ENCODE measurements at regions not wholly inside any gene's neighbourhood (a gene's known extent, or its start where the extent isn't known, plus 50 kb on each side); places are given as distances from the start of the nearest gene placed in this dataset.

GRCh38 chr9:13608451-13608850, 329.0 kb upstream of the MPDZ start:
- H3K4me3 ChIP-seq (ENCODE audit: low read depth, low read length): no peak overlapping the region

GRCh38 chr9:13607481-13608441, 328.3 kb upstream of the MPDZ start:
- no peak overlapping the region for H3K4me3 ChIP-seq (ENCODE audit: low read depth, low read length)

GRCh38 chr9:13606586-13606985, 327.1 kb upstream of the MPDZ start:
- no peak overlapping the region for H3K4me3 ChIP-seq (ENCODE audit: low read depth, low read length)

- H3K4me3 ChIP-seq (ENCODE audit: low read depth, low read length): no peak overlapping the region
Observed at GRCh38 chr9:13603921-13604320, 324.4 kb upstream of the MPDZ start.

GRCh38 chr9:13598738-13599137, 319.2 kb upstream of the MPDZ start:
- no peak overlapping the region for H3K4me3 ChIP-seq (ENCODE audit: low read depth, low read length)

- H3K4me3 ChIP-seq (ENCODE audit: low read depth, low read length): no peak overlapping the region
Observed at GRCh38 chr9:13597427-13597826, 317.9 kb upstream of the MPDZ start.

GRCh38 chr9:13597004-13597403, 317.5 kb upstream of the MPDZ start:
- no peak overlapping the region for H3K4me3 ChIP-seq (ENCODE audit: low read depth, low read length)

- H3K4me3 ChIP-seq (ENCODE audit: low read depth, low read length): no peak overlapping the region
Observed at GRCh38 chr9:13596383-13596970, 317.0 kb upstream of the MPDZ start.

- no peak overlapping the region for H3K4me3 ChIP-seq (ENCODE audit: low read depth, low read length)
Observed at GRCh38 chr9:13590996-13591395, 311.5 kb upstream of the MPDZ start.

GRCh38 chr9:13589034-13589737, 309.7 kb upstream of the MPDZ start:
- no peak overlapping the region for H3K4me3 ChIP-seq (ENCODE audit: low read depth, low read length)

- no peak overlapping the region for H3K4me3 ChIP-seq (ENCODE audit: low read depth, low read length)
Observed at GRCh38 chr9:13588151-13589033, 308.9 kb upstream of the MPDZ start.

- H3K4me3 ChIP-seq (ENCODE audit: low read depth, low read length): no peak overlapping the region
Observed at GRCh38 chr9:13587571-13587970, 308.1 kb upstream of the MPDZ start.

GRCh38 chr9:13586587-13587374, 307.3 kb upstream of the MPDZ start:
- H3K4me3 ChIP-seq (ENCODE audit: low read depth, low read length): no peak overlapping the region

GRCh38 chr9:13580760-13581159, 301.3 kb upstream of the MPDZ start:
- no peak overlapping the region for H3K4me3 ChIP-seq (ENCODE audit: low read depth, low read length)

- no peak overlapping the region for H3K4me3 ChIP-seq (ENCODE audit: low read depth, low read length)
Observed at GRCh38 chr9:13580131-13580530, 300.6 kb upstream of the MPDZ start.

GRCh38 chr9:13576101-13576500, 296.6 kb upstream of the MPDZ start:
- no peak overlapping the region for H3K4me3 ChIP-seq (ENCODE audit: low read depth, low read length)

- no peak overlapping the region for H3K4me3 ChIP-seq (ENCODE audit: low read depth, low read length)
Observed at GRCh38 chr9:13575558-13575957, 296.1 kb upstream of the MPDZ start.

- H3K4me3 ChIP-seq (ENCODE audit: low read depth, low read length): no peak overlapping the region
Observed at GRCh38 chr9:13570068-13570974, 290.8 kb upstream of the MPDZ start.

- no peak overlapping the region for H3K4me3 ChIP-seq (ENCODE audit: low read depth, low read length)
Observed at GRCh38 chr9:13569602-13570067, 290.1 kb upstream of the MPDZ start.

All from iPS-11a (cell line).